DOHH2 (cell line): ENCODE measurements at regions not wholly inside any gene's neighbourhood (a gene's known extent, or its start where the extent isn't known, plus 50 kb on each side); places are given as distances from the start of the nearest gene placed in this dataset.

Experiments used
- H3F3A ChIP-seq: fragments of 200-600 bp; sonication (generic), shearing (Covaris generic); 2 replicates; pipeline ENCODE4 v1.6.0; 2016; ENCODE audit warnings: antibody characterized with exemption, mild to moderate bottlenecking; ENCODE audit not compliant: control insufficient read depth, insufficient read depth
- H3K27ac ChIP-seq: fragments of 200-600 bp; sonication (generic); 2 replicates; pipeline ENCODE4 v1.5.1; 2014; ENCODE audit warnings: low read depth, mild to moderate bottlenecking, low read length, moderate library complexity
- H3K27me3 ChIP-seq: fragments of 200-600 bp; sonication (generic); 2 replicates; pipeline ENCODE4 v1.6.1; 2014; ENCODE audit warnings: mild to moderate bottlenecking, low read length, mixed read lengths; ENCODE audit not compliant: control insufficient read depth
- H3K36me3 ChIP-seq: fragments of 200-600 bp; sonication (generic); 2 replicates; pipeline ENCODE4 v1.6.1; 2014; ENCODE audit warnings: mild to moderate bottlenecking, low read length, moderate library complexity, mixed read lengths; ENCODE audit not compliant: control insufficient read depth
- H3K4me1 ChIP-seq: fragments of 200-600 bp; sonication (generic); 2 replicates; pipeline ENCODE4 v1.6.1; 2014; ENCODE audit warnings: mild to moderate bottlenecking, low read length, mixed read lengths; ENCODE audit not compliant: control insufficient read depth
- H3K4me2 ChIP-seq: fragments of 200-600 bp; sonication (generic); 2 replicates; pipeline ENCODE4 v1.6.0; 2014; ENCODE audit warnings: mild to moderate bottlenecking, low read length, moderate library complexity
- H3K4me3 ChIP-seq: fragments of 200-600 bp; sonication (generic); 2 replicates; pipeline ENCODE4 v1.5.1; 2014; ENCODE audit warnings: mild to moderate bottlenecking, low read length, mixed read lengths
- H3K79me2 ChIP-seq: fragments of 200-600 bp; sonication (generic); 2 replicates; pipeline ENCODE4 v1.6.1; 2014; ENCODE audit warnings: mild to moderate bottlenecking, low read length, mixed read lengths; ENCODE audit not compliant: control insufficient read depth
- H3K9me2 ChIP-seq: fragments of 200-600 bp; sonication (generic); replicated peaks from 2 replicates; pipeline ENCODE4 v1.6.1; 2014; ENCODE audit warnings: mild to moderate bottlenecking, low read length, mixed read lengths; ENCODE audit not compliant: control insufficient read depth
- H3K9me3 ChIP-seq: fragments of 200-600 bp; sonication (generic); 2 replicates; pipeline ENCODE4 v1.6.1; 2014; ENCODE audit warnings: antibody characterized with exemption, low read length, mixed read lengths; ENCODE audit not compliant: control insufficient read depth, insufficient read depth
- H4K20me1 ChIP-seq: fragments of 200-600 bp; sonication (generic); 2 replicates; pipeline ENCODE4 v1.6.0; 2014; ENCODE audit warnings: low read depth, mild to moderate bottlenecking, antibody characterized with exemption, low read length, moderate library complexity; ENCODE audit not compliant: control insufficient read depth, insufficient read depth
- CTCF ChIP-seq: fragments of 200-600 bp; sonication (generic); IDR thresholded peaks from one replicate; pipeline ENCODE4 v1.5.1; 2014; ENCODE audit warnings: antibody characterized with exemption, mild to moderate bottlenecking, low read depth, low read length; ENCODE audit not compliant: poor library complexity, severe bottlenecking
- EZH2phosphoT487 ChIP-seq: fragments of 200-600 bp; sonication (generic); IDR thresholded peaks from 2 replicates; pipeline ENCODE4 v1.6.1; 2017; ENCODE audit warnings: borderline replicate concordance, mild to moderate bottlenecking, antibody characterized with exemption, low read length, moderate library complexity, mixed read lengths

- Histone ChIP-seq H3K9me2 (no peaks in the 10 kb centered on the region), H3K36me3 (no peaks in the 10 kb centered on the region), H4K20me1 (no peaks in the 10 kb centered on the region), H3K27me3 (no peaks in the 10 kb centered on the region; the same call in 1 of the 2 replicates), H3F3A (no peaks in the 10 kb centered on the region), H3K4me1 (no peaks in the 10 kb centered on the region), H3K79me2 (no peaks in the 10 kb centered on the region), H3K4me2 (no peak overlapping the region), H3K4me3 (no peak overlapping the region), H3K9me3 (no peaks in the 10 kb centered on the region), H3K27ac (no peak overlapping the region)
- no peak for TF ChIP-seq CTCF
- no peak for TF ChIP-seq EZH2phosphoT487
These were observed 231.3 kb downstream of the TOMM20 start for GRCh38 chr1:234897390-234897749.

- Histone ChIP-seq H3K9me2 (no peaks in the 10 kb centered on the region), H3K27me3 (no peaks in the 10 kb centered on the region; the same call in 1 of the 2 replicates), H3K27ac (no peak overlapping the region), H4K20me1 (no peaks in the 10 kb centered on the region), H3K9me3 (no peaks in the 10 kb centered on the region), H3K4me2 (no peak overlapping the region), H3F3A (no peaks in the 10 kb centered on the region), H3K36me3 (no peaks in the 10 kb centered on the region), H3K4me3 (no peak overlapping the region), H3K79me2 (no peaks in the 10 kb centered on the region), H3K4me1 (no peaks in the 10 kb centered on the region)
- TF ChIP-seq CTCF (no peak), EZH2phosphoT487 (no peak)
These were observed 231.9 kb downstream of the TOMM20 start for GRCh38 chr1:234896477-234897389.

- no peak overlapping the region for H3K4me2 ChIP-seq
These were observed 234.7 kb downstream of the TOMM20 start for GRCh38 chr1:234893725-234894630.

More at GRCh38 chr1:234893725-234894630, 234.7 kb downstream of the TOMM20 start:
- Histone ChIP-seq H3K9me3 (no peaks in the 10 kb centered on the region), H3F3A (no peaks in the 10 kb centered on the region), H3K9me2 (no peaks in the 10 kb centered on the region), H3K36me3 (no peaks in the 10 kb centered on the region), H3K27me3 (no peaks in the 10 kb centered on the region; the same call in 1 of the 2 replicates), H4K20me1 (no peaks in the 10 kb centered on the region), H3K27ac (no peak overlapping the region), H3K4me1 (no peaks in the 10 kb centered on the region), H3K4me3 (no peak overlapping the region), H3K79me2 (no peaks in the 10 kb centered on the region)
- TF ChIP-seq CTCF (no peak), EZH2phosphoT487 (no peak)
